ENCODE measurements at regions not wholly inside any gene's neighbourhood (a gene's known extent, or its start where the extent isn't known, plus 50 kb on each side); places are given as distances from the start of the nearest gene placed in this dataset. TPM values are rescaled to one million over a fixed set of nuclear protein-coding genes. Genes with fewer than 3 reads are reported as not detected.

GRCh38 chr2:163799807-163800206, 64.0 kb upstream of the FIGN start:
- Histone ChIP-seq H3K36me3 (no peaks in the 10 kb centered on the region), H3K4me3 (no peak overlapping the region), H3K9me3 (no peaks in the 10 kb centered on the region), H3K27ac (no peak overlapping the region), H3K4me1 (no peaks in the 10 kb centered on the region), H3K27me3 (no peaks in the 10 kb centered on the region)
- TF ChIP-seq CTCF (IDR thresholded peaks at IDR 0.05) (no peak), POLR2A (IDR thresholded peaks at IDR 0.05) (no peak)
- DNase-seq = no peak
- intact Hi-C loops (cut with DNase I; ENCODE audit: low total_unique reads) = no loop called here

- Histone ChIP-seq H3K4me1 (no peaks in the 10 kb centered on the region), H3K36me3 (no peaks in the 10 kb centered on the region), H3K4me3 (no peak overlapping the region), H3K9me3 (no peaks in the 10 kb centered on the region), H3K27ac (no peak overlapping the region), H3K27me3 (no peaks in the 10 kb centered on the region)
- no peak for DNase-seq
- TF ChIP-seq POLR2A (IDR thresholded peaks at IDR 0.05) = no peak
- TF ChIP-seq CTCF (IDR thresholded peaks at IDR 0.05) = no peak
- intact Hi-C loops (cut with DNase I; ENCODE audit: low total_unique reads) = no loop called here
Observed at GRCh38 chr2:163794635-163795034, 58.8 kb upstream of the FIGN start.

Small RNA genes lying in the stretch of these regions (small RNA-seq; reads per million reads assigned to genes)
- not detected for gene CYP2C56P
